Stimulated activated CD4-positive, alpha-beta T cell treated with anti-CD3 and anti-CD28 coated beads, Interleukin-12 subunit alpha, Interleukin-12 subunit beta, amount 100 ng/mL, for 4 hours (primary cell): ENCODE measurements at regions not wholly inside any gene's neighbourhood (a gene's known extent, or its start where the extent isn't known, plus 50 kb on each side); places are given as distances from the start of the nearest gene placed in this dataset.

Experiments used
- DNase-seq: peaks from one replicate; pipeline ENCODE4 v3.0.0-alpha.2; 2020

- no peak for DNase-seq
Measured at GRCh38 chr7:155901176-155901575, 88.9 kb upstream of the SHH start.

- no peak for DNase-seq
Measured at GRCh38 chr7:155899596-155899995, 87.3 kb upstream of the SHH start.

GRCh38 chr7:155897758-155898386 is 85.6 kb upstream of the SHH start:
- no peak for DNase-seq

- no peak for DNase-seq
Measured at GRCh38 chr7:155896531-155897263, 84.4 kb upstream of the SHH start.

- no peak for DNase-seq
Measured at GRCh38 chr7:155893664-155894063, 81.4 kb upstream of the SHH start.

- no peak for DNase-seq
Measured at GRCh38 chr7:155893176-155893575, 80.9 kb upstream of the SHH start.

- DNase-seq = no peak
Measured at GRCh38 chr7:155889636-155890511, 77.6 kb upstream of the SHH start.

GRCh38 chr7:155887174-155887525 is 74.9 kb upstream of the SHH start:
- DNase-seq = no peak

GRCh38 chr7:155886391-155887173 is 74.3 kb upstream of the SHH start:
- DNase-seq = no peak

- DNase-seq = no peak
Measured at GRCh38 chr7:155885167-155886155, 73.2 kb upstream of the SHH start.

- DNase-seq = no peak
Measured at GRCh38 chr7:155884225-155885166, 72.2 kb upstream of the SHH start.

- no peak for DNase-seq
Measured at GRCh38 chr7:155883491-155884224, 71.4 kb upstream of the SHH start.

GRCh38 chr7:155882596-155882995 is 70.3 kb upstream of the SHH start:
- DNase-seq = no peak

- no peak for DNase-seq
Measured at GRCh38 chr7:155881471-155882350, 69.4 kb upstream of the SHH start.

- DNase-seq = no peak
Measured at GRCh38 chr7:155880721-155881120, 68.5 kb upstream of the SHH start.

GRCh38 chr7:155879592-155879991 is 67.3 kb upstream of the SHH start:
- DNase-seq = no peak

GRCh38 chr7:155878674-155879073 is 66.4 kb upstream of the SHH start:
- no peak for DNase-seq

GRCh38 chr7:155878250-155878649 is 66.0 kb upstream of the SHH start:
- no peak for DNase-seq

GRCh38 chr7:155877167-155877566 is 64.9 kb upstream of the SHH start:
- no peak for DNase-seq
